Mesothelial cell of epicardium (in vitro differentiated cells): ENCODE measurements at regions not wholly inside any gene's neighbourhood (a gene's known extent, or its start where the extent isn't known, plus 50 kb on each side); places are given as distances from the start of the nearest gene placed in this dataset.

Experiments
- DNase-seq, 2 experiments: peaks; one replicate each; pipeline ENCODE4 v3.0.0; 2021; ENCODE audit warnings: low spot score in 2 of 2; ENCODE audit not compliant: unreplicated experiment in 2 of 2
- H3K27ac Mint-ChIP-seq: 2 replicates; pipeline ENCODE4 v1.8.0; 2021; ENCODE audit warnings: mixed read lengths
- H3K27me3 Mint-ChIP-seq: 2 replicates; pipeline ENCODE4 v1.8.0; 2021; ENCODE audit warnings: low read depth, mixed read lengths
- H3K36me3 Mint-ChIP-seq: 2 replicates; pipeline ENCODE4 v1.8.0; 2021; ENCODE audit warnings: mixed read lengths
- H3K4me1 Mint-ChIP-seq: 2 replicates; pipeline ENCODE4 v1.8.0; 2021; ENCODE audit warnings: mixed read lengths
- H3K4me3 Mint-ChIP-seq: 2 replicates; pipeline ENCODE4 v1.8.0; 2021; ENCODE audit warnings: mild to moderate bottlenecking, moderate library complexity, mixed read lengths
- H3K9me3 Mint-ChIP-seq: 2 replicates; pipeline ENCODE4 v1.8.0; 2021; ENCODE audit warnings: mixed read lengths
- TF ChIP-seq, protein P1 (sequence below): fragments of 200-600 bp; sonication (generic); IDR thresholded peaks from one replicate; pipeline ENCODE4 v1.5.0; 2021; ENCODE audit warnings: antibody characterized with exemption; ENCODE audit not compliant: unreplicated experiment

- Mint-ChIP-seq H3K36me3 (no peaks in the 10 kb centered on the region), H3K27me3 (peaks cover 60% of the 10 kb centered on the region), H3K4me1 (peaks cover 2% of the 10 kb centered on the region), H3K27ac (no peak overlapping the region), H3K4me3 (no peak overlapping the region), H3K9me3 (peaks cover 2% of the 10 kb centered on the region)
- no peak for DNase-seq
- TF ChIP-seq, protein P1, sequence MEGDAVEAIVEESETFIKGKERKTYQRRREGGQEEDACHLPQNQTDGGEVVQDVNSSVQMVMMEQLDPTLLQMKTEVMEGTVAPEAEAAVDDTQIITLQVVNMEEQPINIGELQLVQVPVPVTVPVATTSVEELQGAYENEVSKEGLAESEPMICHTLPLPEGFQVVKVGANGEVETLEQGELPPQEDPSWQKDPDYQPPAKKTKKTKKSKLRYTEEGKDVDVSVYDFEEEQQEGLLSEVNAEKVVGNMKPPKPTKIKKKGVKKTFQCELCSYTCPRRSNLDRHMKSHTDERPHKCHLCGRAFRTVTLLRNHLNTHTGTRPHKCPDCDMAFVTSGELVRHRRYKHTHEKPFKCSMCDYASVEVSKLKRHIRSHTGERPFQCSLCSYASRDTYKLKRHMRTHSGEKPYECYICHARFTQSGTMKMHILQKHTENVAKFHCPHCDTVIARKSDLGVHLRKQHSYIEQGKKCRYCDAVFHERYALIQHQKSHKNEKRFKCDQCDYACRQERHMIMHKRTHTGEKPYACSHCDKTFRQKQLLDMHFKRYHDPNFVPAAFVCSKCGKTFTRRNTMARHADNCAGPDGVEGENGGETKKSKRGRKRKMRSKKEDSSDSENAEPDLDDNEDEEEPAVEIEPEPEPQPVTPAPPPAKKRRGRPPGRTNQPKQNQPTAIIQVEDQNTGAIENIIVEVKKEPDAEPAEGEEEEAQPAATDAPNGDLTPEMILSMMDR, result no peak
Measured at GRCh38 chr15:69723404-69724096, 270.9 kb downstream of the RPLP1 start.

GRCh38 chr15:69724333-69724732, 271.7 kb downstream of the RPLP1 start:
- Mint-ChIP-seq H3K36me3 (no peaks in the 10 kb centered on the region), H3K9me3 (peaks cover 8% of the 10 kb centered on the region), H3K27me3 (peaks cover 59% of the 10 kb centered on the region), H3K4me1 (peaks cover 1% of the 10 kb centered on the region), H3K27ac (no peak overlapping the region), H3K4me3 (no peak overlapping the region)
- no peak for DNase-seq
- TF ChIP-seq, protein P1, result no peak

DNA sequence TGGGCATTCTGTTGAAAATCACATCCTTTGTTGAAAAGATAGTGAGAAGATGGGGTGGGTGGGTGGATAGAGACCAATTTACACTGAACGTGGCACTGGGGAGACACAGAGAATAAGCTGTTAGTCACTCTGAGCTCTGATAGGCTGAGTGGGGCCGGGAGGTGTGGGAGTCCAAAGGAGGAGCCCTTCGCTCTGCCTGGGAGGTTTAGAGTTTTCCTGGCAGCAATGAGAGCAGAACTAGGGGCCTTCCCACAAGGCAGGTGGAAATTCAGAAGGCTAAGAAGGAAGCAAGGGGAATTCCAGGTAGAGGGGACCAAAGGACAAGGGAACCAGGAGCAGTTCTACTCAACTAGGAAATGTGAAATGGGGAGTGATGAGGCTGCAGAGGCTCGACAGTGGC, 272.7 kb downstream of the RPLP1 start:
- Mint-ChIP-seq H3K27me3 (peaks cover 54% of the 10 kb centered on the region), H3K36me3 (no peaks in the 10 kb centered on the region), H3K4me1 (peaks cover 4% of the 10 kb centered on the region), H3K4me3 (no peak overlapping the region), H3K9me3 (peaks cover 9% of the 10 kb centered on the region), H3K27ac (no peak overlapping the region)
- TF ChIP-seq, protein P1, result no peak
- DNase-seq, result no peak

GRCh38 chr15:69725957-69726356, 273.3 kb downstream of the RPLP1 start:
- peaks cover 6% of the 10 kb centered on the region for H3K4me1 Mint-ChIP-seq
- peaks cover 9% of the 10 kb centered on the region for H3K9me3 Mint-ChIP-seq
- no peak for DNase-seq
- H3K27ac Mint-ChIP-seq, result no peak overlapping the region
- no peak overlapping the region for H3K4me3 Mint-ChIP-seq
- H3K36me3 Mint-ChIP-seq, result no peaks in the 10 kb centered on the region
- TF ChIP-seq, protein P1, result no peak
- peaks cover 50% of the 10 kb centered on the region for H3K27me3 Mint-ChIP-seq

DNA sequence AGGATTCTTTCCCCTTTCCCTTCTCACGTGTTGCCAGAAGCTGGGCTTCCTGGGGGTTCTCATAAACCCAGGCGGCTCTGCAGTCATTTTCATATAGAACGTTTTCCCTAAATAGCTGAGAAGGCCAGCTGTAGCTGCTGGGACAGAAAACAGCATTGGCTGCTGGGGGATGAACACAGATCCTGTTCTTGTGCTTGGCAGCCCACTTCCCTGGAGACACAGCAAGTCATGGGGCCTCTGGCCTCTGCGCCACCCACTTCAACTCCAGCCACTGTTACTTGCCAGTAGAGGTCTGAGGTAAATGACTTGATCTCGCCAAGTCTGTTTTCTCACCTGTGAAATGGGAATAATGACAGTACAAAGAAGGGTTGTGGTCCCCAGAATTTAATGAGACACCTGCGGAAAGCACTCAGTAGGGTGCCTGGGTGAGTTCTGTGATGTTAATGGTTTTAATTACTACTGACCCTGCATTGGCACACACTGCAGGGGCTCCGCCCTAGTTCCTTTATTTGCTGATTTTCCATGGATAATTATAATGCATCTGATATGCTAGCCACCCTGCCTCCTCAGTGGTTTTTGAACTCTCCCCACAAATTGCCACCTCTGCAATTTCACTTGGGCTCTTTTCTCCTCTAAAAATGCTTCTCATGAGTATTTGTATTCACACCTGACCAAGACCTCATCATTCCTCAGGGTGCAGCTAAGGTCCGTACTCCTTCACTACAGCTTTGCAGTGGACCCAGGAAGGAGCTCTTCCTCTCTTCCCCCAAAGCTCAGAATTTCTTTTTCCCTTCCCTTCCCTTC, 274.7 kb downstream of the RPLP1 start:
- Mint-ChIP-seq H3K4me1 (peaks cover 6% of the 10 kb centered on the region), H3K27me3 (peaks cover 41% of the 10 kb centered on the region), H3K4me3 (no peak overlapping the region), H3K27ac (no peak overlapping the region), H3K9me3 (peaks cover 9% of the 10 kb centered on the region), H3K36me3 (no peaks in the 10 kb centered on the region)
- DNase-seq, result no peak
- TF ChIP-seq, protein P1, result no peak
